ENCODE measurements at regions not wholly inside any gene's neighbourhood (a gene's known extent, or its start where the extent isn't known, plus 50 kb on each side); places are given as distances from the start of the nearest gene placed in this dataset.

DNA sequence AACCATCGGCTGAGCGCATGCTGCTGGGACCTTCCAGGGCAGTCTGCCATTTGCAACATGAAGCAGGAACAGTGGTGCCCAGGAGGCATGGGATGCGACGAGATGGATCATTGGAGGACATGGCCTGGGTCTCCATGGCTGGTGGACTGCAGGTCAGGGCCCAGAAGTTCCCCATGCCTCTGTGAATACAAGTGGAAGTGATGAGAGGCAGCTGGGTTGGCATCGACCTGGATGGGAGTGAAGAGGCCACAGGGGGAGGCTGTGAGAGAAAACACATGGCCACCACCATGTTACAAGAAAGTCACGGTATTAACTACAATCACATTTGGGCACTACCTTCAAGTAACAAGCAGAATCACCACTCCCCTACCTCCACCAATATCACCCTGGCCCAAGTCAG, 262.0 kb downstream of the FOXO1 start:
- DNase-seq = no peak

DNA sequence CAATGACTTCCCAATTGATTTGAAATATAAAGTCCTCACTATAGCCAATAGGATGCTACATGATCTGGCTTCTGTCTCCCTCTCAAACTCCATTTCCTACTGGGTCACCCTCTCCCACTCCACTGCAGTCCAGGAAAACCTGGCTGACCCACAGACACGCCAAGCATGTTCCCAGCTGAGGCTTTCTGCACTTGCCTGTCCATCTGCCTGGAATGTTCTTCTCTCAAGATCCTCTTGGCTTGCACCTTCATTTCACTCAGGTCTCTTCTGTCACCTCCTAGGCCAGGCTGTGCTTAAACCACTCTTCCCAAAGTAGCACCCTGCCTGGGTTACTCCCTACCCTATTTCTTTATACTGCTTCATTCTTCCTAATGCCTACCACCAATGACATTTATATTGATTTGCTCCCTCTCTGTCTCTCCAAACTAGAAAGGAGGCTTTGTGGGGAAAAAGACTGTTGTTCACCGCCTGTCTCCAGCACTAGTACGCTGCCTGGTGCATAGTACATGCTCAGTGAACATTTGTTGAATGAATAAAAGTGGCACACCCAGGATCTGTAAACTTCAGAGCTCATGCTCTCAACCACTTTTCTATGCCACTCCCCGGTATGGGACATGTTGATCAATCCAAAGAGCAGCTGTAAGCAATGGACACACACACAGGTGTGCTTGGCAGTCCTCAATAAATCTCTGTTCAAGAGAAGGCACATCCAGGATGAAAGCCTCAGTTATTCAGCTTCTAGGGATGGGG, 261.3 kb downstream of the FOXO1 start:
- no peak for DNase-seq

DNA sequence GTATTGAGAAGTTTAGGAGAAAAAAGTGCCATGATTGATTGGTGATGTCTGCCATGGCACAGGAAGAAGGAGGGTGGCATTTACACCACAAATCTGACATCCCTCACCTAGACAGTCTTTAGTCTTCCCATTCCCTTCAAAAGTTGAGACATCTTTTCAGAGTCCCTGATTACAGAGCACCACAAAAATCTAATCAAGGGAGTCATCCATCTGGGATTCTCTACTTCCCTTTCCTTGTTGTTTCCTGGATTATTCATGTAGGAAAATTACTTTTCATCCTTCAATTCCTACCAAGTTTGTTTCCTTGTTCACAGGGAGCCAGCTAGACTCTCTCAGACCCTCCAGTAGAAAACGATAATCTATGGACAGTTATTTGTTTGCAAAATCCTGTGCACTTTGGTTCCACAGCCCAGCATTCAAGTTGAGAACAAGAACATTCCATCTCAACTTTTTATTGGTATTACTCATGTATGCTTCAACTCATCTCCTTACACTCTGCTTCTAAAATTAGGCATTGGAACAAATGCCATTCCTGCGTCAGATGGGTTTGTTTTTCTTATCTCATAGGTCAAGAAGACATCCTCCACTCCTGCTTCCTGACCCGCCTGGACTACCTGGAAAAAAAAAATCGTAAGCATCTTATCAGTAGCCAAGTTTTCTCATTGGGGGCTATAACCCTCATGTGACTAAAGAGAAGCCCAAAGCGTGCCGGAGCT, 259.9 kb downstream of the FOXO1 start:
- DNase-seq = no peak

DNA sequence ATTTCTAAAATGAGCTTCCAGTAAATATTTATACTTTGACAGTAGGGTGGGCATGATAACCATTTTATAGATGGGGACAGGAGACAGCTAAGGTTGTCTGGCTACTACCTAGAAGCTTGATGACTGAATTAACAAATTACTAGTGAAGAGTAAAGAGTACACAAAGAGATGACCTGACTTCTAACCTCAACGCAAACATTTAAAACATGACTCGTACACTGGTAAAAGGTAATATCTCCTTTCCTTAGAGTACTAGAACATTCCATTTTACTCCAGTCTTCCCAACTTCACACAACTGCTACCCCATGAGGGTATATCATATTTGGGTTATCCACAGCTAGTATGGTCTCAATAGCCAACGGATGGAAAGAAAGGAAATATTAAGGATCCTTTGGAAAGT, 258.9 kb downstream of the FOXO1 start:
- no peak for DNase-seq

DNA sequence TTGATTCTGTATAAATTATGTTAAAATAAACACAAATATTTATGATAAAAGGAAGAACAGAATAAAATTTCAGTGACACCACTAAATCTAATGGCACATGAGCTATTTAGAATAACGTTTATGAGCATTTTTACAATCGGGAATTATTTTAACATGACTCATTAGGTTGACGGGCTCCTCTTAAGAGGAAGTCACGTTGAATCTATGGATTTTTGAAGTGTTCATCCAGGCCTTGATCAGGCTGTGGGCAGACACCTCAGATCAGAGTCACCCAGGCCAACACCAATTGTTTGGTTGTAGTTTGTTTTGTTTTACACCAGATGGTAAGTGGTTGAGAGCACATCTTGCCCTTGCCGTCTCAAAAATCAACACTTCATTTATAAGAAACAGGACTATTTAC, 257.8 kb downstream of the FOXO1 start:
- no peak for DNase-seq

DNA sequence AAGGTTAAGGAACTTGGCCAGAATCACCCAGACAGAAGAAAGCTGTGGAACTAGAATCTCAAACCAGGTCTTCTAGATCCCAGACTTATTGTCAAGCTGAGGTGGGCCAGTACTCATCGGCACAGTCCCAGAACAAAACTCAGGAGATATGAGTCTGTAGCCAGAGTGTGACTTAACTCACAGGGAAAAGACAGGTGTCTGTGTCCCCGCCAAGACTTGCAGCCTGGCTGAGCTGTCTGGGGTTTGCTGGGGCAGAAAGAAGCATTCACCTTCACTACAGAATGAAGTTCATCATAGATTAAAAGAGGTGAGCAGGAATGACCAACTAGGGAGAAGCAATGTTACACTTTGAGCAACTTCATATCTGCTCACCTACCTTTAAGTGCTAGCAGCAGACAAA, 257.2 kb downstream of the FOXO1 start:
- DNase-seq = no peak

DNA sequence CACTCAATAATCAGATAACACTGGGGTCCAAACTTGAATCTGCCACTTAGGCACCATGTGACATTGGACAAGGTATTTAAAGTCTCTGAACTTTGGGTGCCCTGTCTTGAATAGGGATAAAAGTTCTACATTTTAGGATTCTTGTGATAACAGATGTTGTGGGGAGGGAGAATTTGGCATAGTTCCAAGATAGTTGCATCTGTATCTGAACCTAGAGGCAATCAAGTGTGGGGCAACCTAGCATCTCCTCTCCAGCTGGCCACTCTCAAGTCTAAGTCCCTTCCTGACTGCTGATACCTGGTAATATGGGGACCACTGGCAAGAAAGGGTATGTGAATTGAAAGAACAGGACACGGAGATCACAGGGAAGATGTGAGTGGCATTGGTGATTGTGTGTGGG, 256.1 kb downstream of the FOXO1 start:
- no peak for DNase-seq

DNA sequence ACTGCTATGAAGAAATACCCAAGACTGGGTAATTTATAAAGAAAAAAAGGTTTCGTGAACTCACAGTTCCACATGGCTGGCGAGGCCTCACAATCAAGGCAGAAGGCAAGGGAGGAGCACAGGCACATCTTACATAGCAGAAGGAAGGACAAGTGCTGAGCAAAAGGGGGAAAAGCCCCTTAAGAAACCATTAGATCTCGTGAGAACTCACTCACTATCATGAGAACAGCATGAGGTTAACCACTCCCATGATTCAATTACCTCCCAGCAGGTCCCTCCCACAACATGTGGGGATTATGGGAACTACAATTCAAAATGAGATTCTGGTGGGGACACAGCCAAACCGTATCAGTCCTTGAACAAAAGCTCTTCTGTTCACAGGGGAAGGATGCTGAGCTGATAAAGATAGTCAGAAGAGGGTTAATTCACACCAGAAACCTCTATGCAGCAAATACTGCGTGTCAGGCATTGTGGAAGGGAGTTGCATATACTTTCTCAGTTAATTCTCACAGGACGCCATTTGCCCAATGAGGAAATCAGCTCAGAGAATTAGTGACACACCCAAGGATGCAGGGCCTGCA, 246.2 kb downstream of the FOXO1 start:
- no peak for DNase-seq

DNA sequence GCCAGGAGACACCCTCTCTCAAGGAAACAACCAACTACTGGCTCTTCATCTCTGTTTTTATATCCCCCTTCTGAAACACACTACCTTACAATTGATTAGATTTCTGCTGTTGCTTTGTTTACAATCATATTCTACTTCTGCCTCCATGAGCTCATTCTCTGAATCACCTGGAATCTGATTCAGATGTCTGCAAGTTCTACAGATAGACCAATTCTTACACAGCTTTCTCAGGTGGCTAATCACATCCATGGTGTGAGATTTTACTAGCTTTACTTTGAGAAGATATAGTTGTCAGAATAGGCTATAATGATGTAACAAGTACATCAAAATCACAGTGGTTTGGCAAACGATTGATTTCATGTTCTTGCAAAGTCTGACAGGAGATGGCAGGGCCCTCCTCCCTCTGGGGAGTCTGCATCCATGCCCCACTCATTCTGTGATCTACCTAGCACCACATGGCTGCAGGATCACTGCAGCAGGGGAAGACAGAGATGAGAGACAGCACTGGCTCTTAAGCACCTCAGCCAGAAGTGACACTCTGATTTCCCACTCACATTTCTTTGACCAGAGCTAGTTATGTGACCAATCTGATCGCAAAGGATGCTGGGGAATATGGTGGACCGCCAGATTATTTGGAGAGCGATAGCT, 243.7 kb downstream of the FOXO1 start:
- DNase-seq = no peak

DNA sequence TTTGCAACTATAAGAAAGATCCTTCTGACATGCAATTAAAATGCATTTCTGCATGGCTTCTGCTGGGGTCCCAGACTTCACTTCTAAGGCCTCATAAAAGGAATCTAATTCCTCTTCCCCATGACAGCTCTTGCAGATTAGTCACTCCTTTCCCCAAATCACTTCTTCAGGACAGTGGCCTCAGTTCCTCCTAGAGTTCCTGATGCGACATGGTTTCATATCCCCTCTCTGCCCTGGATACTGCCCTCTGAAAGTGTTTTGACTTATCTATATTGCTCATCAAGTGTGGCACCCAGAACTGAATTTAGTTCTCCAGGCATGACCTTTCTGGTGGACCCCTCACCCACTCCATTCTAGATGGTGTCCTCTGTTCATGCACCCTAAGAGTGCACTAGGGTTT, 238.1 kb downstream of the FOXO1 start:
- DNase-seq = no peak

DNA sequence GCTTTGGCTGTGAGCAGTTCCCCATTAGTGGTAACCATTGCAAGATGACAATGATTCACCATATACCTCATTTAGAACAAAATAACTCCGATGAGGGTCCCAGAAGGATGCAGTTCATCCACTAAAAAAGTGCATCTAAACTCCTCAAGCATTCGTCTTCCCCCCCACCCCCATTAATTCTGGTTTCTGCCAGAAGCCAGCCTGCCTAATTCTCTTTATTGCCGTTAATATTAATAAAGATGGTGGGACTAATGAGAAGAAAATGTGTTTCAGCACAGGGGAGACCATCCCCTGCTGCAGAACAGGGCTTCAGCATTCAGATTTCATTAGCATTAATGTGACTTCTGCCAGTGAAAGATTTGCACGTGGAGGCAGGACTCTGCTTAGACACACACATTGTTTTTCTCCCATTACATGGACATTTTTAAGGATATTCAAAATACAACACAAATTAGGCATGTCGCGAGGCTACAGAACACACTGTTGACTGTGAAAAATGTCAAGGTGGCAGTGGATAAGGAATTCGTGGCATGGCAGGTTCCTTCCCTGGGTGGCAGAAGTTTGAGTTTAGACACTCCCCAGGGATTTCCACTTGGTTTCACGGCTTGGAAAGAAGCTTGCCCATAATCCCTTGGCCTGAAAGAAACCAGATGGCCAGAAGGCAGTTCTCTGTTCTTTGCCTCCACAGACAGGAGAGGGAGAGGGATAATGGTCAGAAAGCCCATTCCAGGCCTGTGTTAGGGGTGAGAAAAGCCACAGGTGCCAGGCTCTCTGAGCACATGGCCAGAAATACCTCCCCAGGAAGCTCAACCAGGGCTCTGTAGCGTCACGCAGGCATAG, 236.5 kb downstream of the FOXO1 start:
- no peak for DNase-seq

DNA sequence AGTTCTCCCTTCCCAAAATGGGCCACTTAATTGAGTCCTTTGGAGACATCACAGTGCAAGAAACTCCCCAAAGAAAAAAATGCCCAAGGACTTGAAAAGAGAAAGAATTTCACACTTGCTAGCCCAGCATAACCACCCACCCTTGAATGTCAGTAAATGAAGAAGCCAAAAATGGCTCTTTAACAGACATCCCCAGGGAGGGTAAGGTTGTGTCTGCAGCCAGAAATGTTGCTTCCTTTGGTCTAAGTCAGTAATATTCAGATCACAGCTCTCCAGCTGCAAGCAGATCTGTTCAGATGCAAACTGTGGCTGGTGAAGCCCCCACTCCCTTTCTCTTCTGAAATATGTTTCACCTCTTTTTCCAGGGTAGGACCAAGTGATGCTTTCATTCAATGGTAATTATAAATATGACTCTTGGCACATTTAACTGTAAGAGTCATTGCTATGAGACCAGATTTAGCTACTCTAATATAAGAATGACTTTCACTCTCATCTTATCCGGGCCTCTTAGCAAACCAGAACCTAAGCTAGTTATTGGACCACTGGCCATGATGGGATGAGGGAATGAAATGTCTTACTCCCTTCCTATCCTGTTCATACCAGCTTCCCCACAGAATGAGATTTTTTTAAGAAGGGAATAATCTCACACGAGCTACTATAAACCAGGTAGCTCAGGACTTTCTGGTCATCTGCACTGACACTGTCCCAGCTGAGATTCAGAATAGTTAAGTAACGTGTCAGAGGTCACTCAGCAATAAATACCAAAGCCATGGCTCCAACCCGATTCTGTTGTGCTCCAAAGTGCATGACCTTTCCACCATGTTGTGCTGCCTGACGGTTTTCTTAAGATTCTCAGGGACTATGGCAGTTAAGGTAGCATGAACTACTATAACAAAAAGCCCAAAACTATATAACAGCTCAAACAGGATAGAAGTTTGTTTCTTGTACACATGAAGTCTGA, 234.1 kb downstream of the FOXO1 start:
- no peak for DNase-seq

DNA sequence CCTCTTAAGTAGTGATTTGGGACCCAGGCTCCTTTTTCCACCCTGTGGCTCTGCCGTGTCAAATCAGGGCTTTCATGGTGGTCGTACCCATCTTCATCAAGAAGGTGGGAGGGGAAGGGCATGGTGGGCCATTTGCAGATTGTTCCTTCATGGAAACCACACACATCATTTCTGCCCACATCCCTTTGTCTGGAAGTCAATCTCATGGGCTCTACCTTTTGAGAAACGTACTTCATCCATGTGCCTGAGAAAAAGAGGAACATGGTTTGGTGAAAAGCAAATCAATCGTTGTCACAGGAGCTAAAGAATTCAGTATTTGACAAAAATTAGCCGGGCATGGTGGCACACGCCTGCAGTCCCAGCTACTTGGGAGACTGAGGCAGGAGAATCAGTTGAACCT, 233.4 kb downstream of the FOXO1 start:
- DNase-seq = no peak

DNA sequence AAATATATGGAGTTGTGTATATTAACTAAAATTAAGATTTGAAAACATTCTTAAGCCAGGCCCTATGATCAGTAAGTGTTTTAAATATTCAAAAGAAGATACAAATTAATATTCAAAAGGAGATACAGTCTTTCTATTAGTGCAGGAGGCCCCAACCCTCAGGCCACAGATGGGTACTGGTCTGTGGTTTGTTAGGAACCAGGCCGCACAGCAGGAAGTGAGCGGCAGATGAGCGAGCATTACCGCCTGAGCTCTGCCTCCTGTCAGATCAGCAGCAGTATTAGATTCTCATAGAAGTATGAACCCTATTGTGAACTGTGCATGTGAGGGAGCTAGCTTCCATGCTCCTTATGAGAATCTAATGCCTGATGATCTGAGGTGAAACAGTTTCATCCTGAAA, 232.9 kb downstream of the FOXO1 start:
- DNase-seq = peak; percentile 18

DNA sequence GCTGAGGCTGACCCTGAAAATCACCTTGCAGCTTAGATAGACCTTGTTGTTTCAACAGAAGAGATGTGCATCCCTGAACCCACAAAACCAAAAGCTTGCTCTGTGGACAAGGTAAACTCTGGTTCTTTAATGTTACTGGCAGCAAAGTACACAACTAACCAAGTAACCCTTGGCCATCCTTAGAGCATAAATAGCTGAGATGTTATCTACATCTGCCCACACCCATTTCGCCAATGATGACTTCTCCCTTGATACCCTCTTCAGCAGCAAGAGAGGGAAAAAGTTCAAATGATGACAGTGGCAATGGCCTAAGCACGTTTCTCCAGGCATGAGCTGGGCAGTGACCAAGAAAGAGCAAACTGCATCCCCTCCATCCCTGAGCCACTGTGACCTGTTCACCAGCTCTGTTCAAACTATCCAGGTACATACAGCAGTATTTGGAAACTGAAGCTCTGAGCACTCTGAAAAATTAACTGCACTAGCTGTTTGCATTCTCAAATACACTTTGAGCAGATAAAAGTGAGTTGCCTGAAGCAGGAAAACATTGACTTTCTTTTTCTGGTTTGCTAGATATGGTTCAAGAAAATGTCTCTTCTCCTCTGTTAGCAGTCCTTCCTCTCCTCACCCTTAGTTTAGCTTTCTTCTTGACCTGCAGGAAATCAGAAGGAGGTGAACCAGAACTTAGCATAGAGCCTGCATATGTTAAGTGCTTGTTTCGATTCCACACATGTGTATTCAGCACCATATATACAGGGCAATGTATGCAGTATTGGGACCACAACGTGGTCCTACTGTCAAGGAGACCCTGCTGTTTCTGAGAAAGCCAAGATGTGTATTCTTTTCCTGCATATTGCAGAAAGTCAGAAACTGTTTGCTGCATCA, 231.7 kb downstream of the FOXO1 start:
- no peak for DNase-seq

DNA sequence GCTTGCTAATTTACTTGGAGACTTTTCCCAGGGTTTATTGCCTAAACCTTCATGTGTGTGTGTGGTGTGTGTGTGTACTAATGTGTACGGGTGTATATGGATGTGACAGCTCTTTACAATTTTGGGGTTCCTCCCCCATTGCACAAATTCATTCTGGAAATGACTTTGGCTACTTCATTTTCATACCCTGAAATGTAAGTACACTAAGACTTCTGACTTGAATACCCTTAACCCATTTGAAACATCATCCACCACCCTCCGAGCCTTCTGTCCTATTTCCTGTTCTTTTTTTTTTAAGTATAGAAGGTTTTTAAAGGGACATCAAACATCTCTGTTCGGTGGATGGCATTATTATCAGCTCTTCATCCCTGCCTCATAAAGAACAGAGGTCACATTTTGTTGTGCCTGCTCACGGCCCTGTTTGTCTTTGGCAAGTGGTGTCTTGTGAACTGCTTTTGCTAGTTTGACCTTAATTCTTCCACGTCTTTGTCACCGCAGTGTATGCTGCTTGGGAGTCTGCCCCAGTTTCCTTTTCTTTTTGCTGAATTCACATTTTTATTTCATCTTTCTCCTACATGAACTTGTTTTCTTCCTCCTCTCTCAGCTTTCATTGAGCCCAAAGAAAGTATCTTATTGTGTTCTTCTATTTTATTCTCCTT, 228.3 kb downstream of the FOXO1 start:
- no peak for DNase-seq

DNA sequence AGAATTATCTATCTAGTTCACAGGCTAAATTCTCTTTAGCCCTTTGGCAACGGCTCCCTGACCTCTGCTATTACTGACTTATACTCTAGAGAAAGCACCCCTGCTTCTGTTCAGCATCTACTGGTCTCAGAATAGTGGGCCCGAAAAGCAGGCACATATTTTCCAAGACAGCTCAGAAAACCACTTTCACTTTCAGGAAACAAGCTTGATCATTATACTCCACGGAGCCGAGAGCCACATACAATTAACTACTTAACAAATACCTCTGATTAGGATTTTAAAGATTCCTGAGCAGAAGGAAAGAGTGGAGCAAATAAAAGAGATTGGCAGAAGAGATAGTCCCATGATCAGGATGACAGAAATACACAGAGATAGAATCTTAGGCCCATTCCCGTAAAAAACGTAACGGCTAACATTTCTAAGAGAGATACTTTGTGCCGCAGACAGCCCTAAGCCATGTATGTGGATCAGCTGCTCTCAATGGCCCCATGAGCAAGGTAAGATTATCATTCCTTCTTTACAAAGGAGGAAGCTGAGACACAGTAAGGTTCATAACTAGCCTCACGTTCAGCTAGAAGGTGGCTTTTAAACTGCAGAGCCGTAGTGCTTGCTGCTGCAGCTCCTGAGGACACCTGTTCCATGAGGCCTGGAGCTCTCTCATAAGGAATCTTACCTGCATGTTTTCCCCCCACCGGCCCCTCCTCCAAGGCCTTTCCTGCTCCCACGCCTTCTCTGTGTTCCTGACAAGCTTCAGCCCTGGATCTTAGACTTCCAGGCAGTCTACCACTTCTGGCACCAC, 227.2 kb downstream of the FOXO1 start:
- DNase-seq = no peak

DNA sequence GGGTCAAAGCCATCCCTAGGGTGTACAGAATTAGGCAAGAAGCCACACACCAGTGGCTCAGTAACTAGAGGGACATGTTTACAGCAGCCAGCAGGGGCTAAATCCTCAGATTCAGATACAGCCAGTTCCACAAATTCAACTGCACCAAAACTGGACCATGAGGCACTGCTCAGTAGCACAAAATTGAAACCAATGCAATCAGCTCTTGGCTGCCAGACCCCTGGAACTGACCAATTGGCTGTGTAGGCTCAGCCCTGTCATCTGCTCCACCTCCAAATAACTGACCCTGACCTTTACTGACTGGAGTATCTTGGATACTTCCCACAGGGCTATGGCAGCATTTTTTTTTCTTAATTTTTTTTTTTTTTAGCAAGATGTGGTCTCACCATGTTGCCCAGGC, 226.5 kb downstream of the FOXO1 start:
- DNase-seq = no peak
